ENCODE measurements at regions not wholly inside any gene's neighbourhood (a gene's known extent, or its start where the extent isn't known, plus 50 kb on each side); places are given as distances from the start of the nearest gene placed in this dataset.

- Histone ChIP-seq H3K27me3 (ENCODE audit: insufficient read depth in 3 of 3, low read length in 2 of 3) (peaks cover 0 to 65% (median 19%) of the 10 kb centered on the region in 3 donors), H3K4me1 (no peaks in the 10 kb centered on the region), H3K9me3 (peaks cover 14% of the 10 kb centered on the region), H3K4me3 (no peak overlapping the region), H3K36me3 (ENCODE audit: insufficient read depth in 1 of 2, low read depth in 1 of 2) (no peaks in the 10 kb centered on the region), H3K27ac (no peak overlapping the region)
- 58 to 67% (median 66%) methylated on average over 4 of the region's 4 CpGs for WGBS, 3 donors
- no peak for ATAC-seq
- intact Hi-C loops (cut with DNase I): no loop called here
- no peak for DNase-seq
- TF ChIP-seq, protein P1, sequence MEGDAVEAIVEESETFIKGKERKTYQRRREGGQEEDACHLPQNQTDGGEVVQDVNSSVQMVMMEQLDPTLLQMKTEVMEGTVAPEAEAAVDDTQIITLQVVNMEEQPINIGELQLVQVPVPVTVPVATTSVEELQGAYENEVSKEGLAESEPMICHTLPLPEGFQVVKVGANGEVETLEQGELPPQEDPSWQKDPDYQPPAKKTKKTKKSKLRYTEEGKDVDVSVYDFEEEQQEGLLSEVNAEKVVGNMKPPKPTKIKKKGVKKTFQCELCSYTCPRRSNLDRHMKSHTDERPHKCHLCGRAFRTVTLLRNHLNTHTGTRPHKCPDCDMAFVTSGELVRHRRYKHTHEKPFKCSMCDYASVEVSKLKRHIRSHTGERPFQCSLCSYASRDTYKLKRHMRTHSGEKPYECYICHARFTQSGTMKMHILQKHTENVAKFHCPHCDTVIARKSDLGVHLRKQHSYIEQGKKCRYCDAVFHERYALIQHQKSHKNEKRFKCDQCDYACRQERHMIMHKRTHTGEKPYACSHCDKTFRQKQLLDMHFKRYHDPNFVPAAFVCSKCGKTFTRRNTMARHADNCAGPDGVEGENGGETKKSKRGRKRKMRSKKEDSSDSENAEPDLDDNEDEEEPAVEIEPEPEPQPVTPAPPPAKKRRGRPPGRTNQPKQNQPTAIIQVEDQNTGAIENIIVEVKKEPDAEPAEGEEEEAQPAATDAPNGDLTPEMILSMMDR (IDR thresholded peaks at IDR 0.05): no peak
Measured at GRCh38 chr20:63080811-63081210, 74.0 kb upstream of the BHLHE23 start.

GRCh38 chr20:63080411-63080810 lies 73.6 kb upstream of the BHLHE23 start:
- H3K36me3 ChIP-seq (ENCODE audit: insufficient read depth in 1 of 2, low read depth in 1 of 2): no peaks in the 10 kb centered on the region
- H3K4me3 ChIP-seq: no peak overlapping the region
- no peaks in the 10 kb centered on the region for H3K4me1 ChIP-seq
- H3K27ac ChIP-seq: no peak overlapping the region
- DNase-seq (peak in 1 of 2 donors; percentile 45), ATAC-seq (no peak)
- peaks cover 14% of the 10 kb centered on the region for H3K9me3 ChIP-seq
- peaks cover 0 to 64% (median 17%) of the 10 kb centered on the region in 3 donors for H3K27me3 ChIP-seq (ENCODE audit: insufficient read depth in 3 of 3, low read length in 2 of 3)
- intact Hi-C loops (cut with DNase I): no loop called here
- WGBS, 3 donors: 81 to 87% (median 83%) methylated on average over 9 to 10 of the region's 10 CpGs
- TF ChIP-seq, protein P1 (IDR thresholded peaks at IDR 0.05): no peak

- intact Hi-C loops (cut with DNase I): no loop called here
- Histone ChIP-seq H3K9me3 (peaks cover 14% of the 10 kb centered on the region), H3K27me3 (ENCODE audit: insufficient read depth in 3 of 3, low read length in 2 of 3) (peaks cover 0 to 64% (median 17%) of the 10 kb centered on the region in 3 donors), H3K27ac (no peak overlapping the region), H3K4me1 (no peaks in the 10 kb centered on the region), H3K4me3 (no peak overlapping the region), H3K36me3 (ENCODE audit: insufficient read depth in 1 of 2, low read depth in 1 of 2) (no peaks in the 10 kb centered on the region)
- peak in 1 of 2 donors; percentile 15 for DNase-seq
- no peak for ATAC-seq
- TF ChIP-seq, protein P1 (IDR thresholded peaks at IDR 0.05): no peak
- WGBS, 3 donors: 58 to 62% (median 58%) methylated on average over 2 of the region's 2 CpGs
Measured at GRCh38 chr20:63079971-63080370, 73.2 kb upstream of the BHLHE23 start.

GRCh38 chr20:63077705-63078104 lies 70.9 kb upstream of the BHLHE23 start:
- H3K4me1 ChIP-seq: no peaks in the 10 kb centered on the region
- H3K27ac ChIP-seq: no peak overlapping the region
- no peaks in the 10 kb centered on the region for H3K36me3 ChIP-seq (ENCODE audit: insufficient read depth in 1 of 2, low read depth in 1 of 2)
- ATAC-seq: no peak
- no peak overlapping the region for H3K4me3 ChIP-seq
- intact Hi-C loops (cut with DNase I): no loop called here
- peaks cover 14% of the 10 kb centered on the region for H3K9me3 ChIP-seq
- no peak for DNase-seq
- peaks cover 0 to 60% (median 8%) of the 10 kb centered on the region in 3 donors for H3K27me3 ChIP-seq (ENCODE audit: insufficient read depth in 3 of 3, low read length in 2 of 3)
- TF ChIP-seq, protein P1 (IDR thresholded peaks at IDR 0.05): no peak

GRCh38 chr20:63076421-63076820 lies 69.7 kb upstream of the BHLHE23 start:
- ATAC-seq: no peak
- H3K36me3 ChIP-seq (ENCODE audit: insufficient read depth in 1 of 2, low read depth in 1 of 2): no peaks in the 10 kb centered on the region
- H3K27ac ChIP-seq: no peak overlapping the region
- no peak overlapping the region for H3K4me3 ChIP-seq
- TF ChIP-seq, protein P1 (IDR thresholded peaks at IDR 0.05): no peak
- no peak for DNase-seq
- no peaks in the 10 kb centered on the region for H3K4me1 ChIP-seq
- H3K27me3 ChIP-seq (ENCODE audit: insufficient read depth in 3 of 3, low read length in 2 of 3): peaks cover 0 to 63% (median 14%) of the 10 kb centered on the region in 3 donors
- intact Hi-C loops (cut with DNase I): no loop called here
- WGBS, 3 donors: 78 to 87% (median 83%) methylated on average over 5 of the region's 5 CpGs
- H3K9me3 ChIP-seq: peaks cover 14% of the 10 kb centered on the region
